RWPE1 (cell line): ENCODE measurements at regions not wholly inside any gene's neighbourhood (a gene's known extent, or its start where the extent isn't known, plus 50 kb on each side); places are given as distances from the start of the nearest gene placed in this dataset.

Experiments
- CTCF ChIA-PET: fragments of 350-600 bp; sonication (Branson Sonifier 250); formaldehyde crosslinking; extraction: SDS; loops from one replicate; lab custom pipeline; 2021; lab: Yijun Ruan, JAX
- POLR2A ChIA-PET: fragments of 400-600 bp; formaldehyde crosslinking; extraction: SDS; loops from one replicate; lab custom pipeline; 2020; ENCODE audit warnings: antibody characterized with exemption; ENCODE audit not compliant: low non-redundant PET; lab: Yijun Ruan, JAX
- DNase-seq: peaks from one replicate; pipeline ENCODE4 v3.0.0; 2012; ENCODE audit warnings: low spot score
- H3K27ac ChIP-seq: fragments of 450-650 bp; 2 replicates; pipeline ENCODE4 v1.5.1; 2017
- CTCF ChIP-seq: fragments of 450-650 bp; conservative IDR thresholded peaks from 2 replicates; pipeline ENCODE4 v1.5.1; 2017; ENCODE audit warnings: low read depth, mild to moderate bottlenecking

- ChIA-PET POLR2A (no interaction called here), CTCF (no interaction called here)
- no peak for DNase-seq
- TF ChIP-seq CTCF: no peak
- H3K27ac ChIP-seq: no peak overlapping the region
Measured at GRCh38 chr16:64136743-64137142, 985.1 kb downstream of the CDH11 start.

DNA sequence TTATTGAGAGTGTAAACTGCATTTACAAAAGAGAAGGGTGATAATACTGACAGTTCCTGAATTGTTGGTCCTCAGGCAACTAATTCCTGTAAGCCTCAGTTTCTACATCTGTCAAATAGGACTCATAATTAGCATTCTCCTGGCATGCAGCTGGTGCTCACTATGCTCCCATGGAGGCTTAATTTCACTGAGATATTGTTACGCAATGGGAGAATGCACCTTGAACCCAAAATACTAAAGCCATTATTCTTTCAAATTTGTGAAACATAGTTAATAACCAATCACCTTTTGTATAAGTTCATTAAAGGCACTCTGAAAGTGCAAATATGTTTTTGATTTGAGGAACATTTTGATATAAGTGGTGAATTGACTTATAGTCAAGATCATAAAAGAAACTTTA is 985.5 kb downstream of the CDH11 start:
- no peak for DNase-seq
- ChIA-PET POLR2A (no interaction called here), CTCF (no interaction called here)
- TF ChIP-seq CTCF: no peak
- no peak overlapping the region for H3K27ac ChIP-seq

- POLR2A ChIA-PET: no interaction called here
- CTCF ChIA-PET: no interaction called here
- no peak for TF ChIP-seq CTCF
- no peak for DNase-seq
- H3K27ac ChIP-seq: no peak overlapping the region
Measured at GRCh38 chr16:64133366-64133765, 988.5 kb downstream of the CDH11 start.

- ChIA-PET CTCF (no interaction called here), POLR2A (no interaction called here)
- no peak for DNase-seq
- H3K27ac ChIP-seq: no peak overlapping the region
- TF ChIP-seq CTCF: no peak
Measured at GRCh38 chr16:64132759-64133361, 989.0 kb downstream of the CDH11 start.

DNA sequence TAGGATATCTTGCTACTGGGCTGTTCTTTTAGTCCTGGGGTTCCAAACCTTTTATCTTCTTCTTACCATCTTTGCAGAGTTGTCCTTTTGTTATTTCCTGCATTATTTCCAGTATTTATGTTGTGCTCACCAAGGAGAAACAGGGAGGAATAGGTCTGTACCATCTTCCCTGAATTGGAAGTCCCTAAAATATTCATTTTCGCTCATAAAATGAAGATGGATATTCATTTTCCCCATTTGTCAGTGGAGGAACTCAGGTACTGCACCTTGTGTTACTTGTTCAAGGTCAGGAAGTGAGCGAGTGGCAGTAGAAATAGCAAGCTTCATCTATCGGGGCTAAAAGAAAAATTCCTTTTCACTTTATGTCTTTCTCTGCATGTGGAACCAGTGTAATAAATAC is 989.7 kb downstream of the CDH11 start:
- no peak for DNase-seq
- CTCF ChIA-PET: no interaction called here
- TF ChIP-seq CTCF: no peak
- H3K27ac ChIP-seq: no peak overlapping the region
- POLR2A ChIA-PET: no interaction called here

DNA sequence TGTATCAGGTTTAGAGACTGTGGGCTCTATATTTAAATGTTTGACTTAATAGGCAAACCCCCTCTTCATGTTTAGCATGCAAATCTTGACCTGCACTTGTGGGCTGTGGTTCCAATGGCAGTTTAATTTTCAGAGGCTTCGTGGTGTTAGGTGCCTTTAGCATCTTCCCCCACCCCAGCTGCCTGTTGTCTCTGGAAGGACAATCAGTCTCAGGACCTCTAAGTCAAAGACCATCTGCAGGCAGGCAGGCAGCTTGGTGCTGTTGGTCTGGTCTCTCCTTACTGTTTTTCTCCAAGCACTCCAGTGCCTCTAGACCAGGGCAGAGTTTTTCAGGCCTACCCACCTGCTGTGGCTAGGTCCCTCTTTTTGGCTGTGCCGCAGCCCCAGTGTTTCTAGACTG is 990.4 kb downstream of the CDH11 start:
- POLR2A ChIA-PET: no interaction called here
- DNase-seq: no peak
- TF ChIP-seq CTCF: no peak
- CTCF ChIA-PET: no interaction called here
- H3K27ac ChIP-seq: no peak overlapping the region
